ENCODE measurements at regions not wholly inside any gene's neighbourhood (a gene's known extent, or its start where the extent isn't known, plus 50 kb on each side); places are given as distances from the start of the nearest gene placed in this dataset.
"Not testable (repeated sequence)": the region's sequence is repeated elsewhere in the genome, so short reads cannot be mapped to it uniquely, and the experiment has no call there.

DNA sequence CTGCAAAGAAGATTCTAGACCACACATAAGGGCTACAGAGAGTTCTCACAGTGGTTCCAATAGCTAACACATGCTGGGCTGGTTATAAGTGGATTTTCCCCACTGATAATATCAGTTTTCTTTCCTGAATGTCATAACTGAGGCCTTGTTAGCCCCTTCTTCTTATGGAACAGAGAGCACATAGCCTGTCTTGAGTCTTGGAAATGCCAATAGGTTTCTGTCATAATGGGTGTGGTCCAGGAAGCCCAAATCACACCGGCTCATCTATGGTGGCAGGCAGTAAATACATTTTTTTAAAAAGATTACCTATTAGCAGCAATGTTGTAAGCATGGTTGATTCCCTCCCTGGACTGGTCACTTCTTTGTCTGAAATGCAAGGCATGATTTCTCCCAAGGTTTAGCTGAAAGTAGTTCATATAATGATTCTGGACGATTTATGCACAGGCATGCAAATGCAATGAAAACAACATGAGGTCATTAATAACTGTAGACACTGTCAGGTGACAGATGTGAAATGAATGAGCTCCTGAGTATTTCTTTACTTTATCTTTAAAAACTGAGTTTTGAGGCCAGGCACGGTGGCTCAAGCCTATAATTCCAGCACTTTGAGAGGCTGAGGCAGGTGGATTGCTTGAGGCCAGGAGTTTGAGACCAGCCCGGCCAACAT lies 67.2 kb upstream of the ATP2C1 start:
- H3K4me1 Mint-ChIP-seq (ENCODE audit: low read depth) = no peaks in the 10 kb centered on the region
- H3K9me3 Mint-ChIP-seq (ENCODE audit: low read depth) = no peaks in the 10 kb centered on the region
- no peak overlapping the region for H3K4me3 Mint-ChIP-seq (ENCODE audit: unreplicated experiment)
- no peak overlapping the region for H3K27ac Mint-ChIP-seq (ENCODE audit: unreplicated experiment)
- H3K27me3 Mint-ChIP-seq (ENCODE audit: low read depth) = peaks cover 20% of the 10 kb centered on the region
- no peak for TF ChIP-seq CTCF (IDR thresholded peaks at IDR 0.05)
- DNase-seq (ENCODE audit: low spot score) = no peak
- H3K36me3 Mint-ChIP-seq (ENCODE audit: low read depth) = no peaks in the 10 kb centered on the region

- no peak for DNase-seq (ENCODE audit: low spot score)
- Mint-ChIP-seq H3K27me3 (ENCODE audit: low read depth) (peaks cover 26% of the 10 kb centered on the region), H3K9me3 (ENCODE audit: low read depth) (no peaks in the 10 kb centered on the region), H3K27ac (ENCODE audit: unreplicated experiment) (no peak overlapping the region), H3K4me3 (ENCODE audit: unreplicated experiment) (no peak overlapping the region), H3K4me1 (ENCODE audit: low read depth) (no peaks in the 10 kb centered on the region), H3K36me3 (ENCODE audit: low read depth) (no peaks in the 10 kb centered on the region)
- no peak for TF ChIP-seq CTCF (IDR thresholded peaks at IDR 0.05)
These were observed 66.4 kb upstream of the ATP2C1 start for GRCh38 chr3:130827486-130827885.

- no peaks in the 10 kb centered on the region for H3K4me1 Mint-ChIP-seq (ENCODE audit: low read depth)
- TF ChIP-seq CTCF (IDR thresholded peaks at IDR 0.05) = no peak
- H3K4me3 Mint-ChIP-seq (ENCODE audit: unreplicated experiment) = no peak overlapping the region
- H3K36me3 Mint-ChIP-seq (ENCODE audit: low read depth) = no peaks in the 10 kb centered on the region
- no peak for DNase-seq (ENCODE audit: low spot score)
- H3K9me3 Mint-ChIP-seq (ENCODE audit: low read depth) = no peaks in the 10 kb centered on the region
- H3K27ac Mint-ChIP-seq (ENCODE audit: unreplicated experiment) = no peak overlapping the region
- peaks cover 26% of the 10 kb centered on the region for H3K27me3 Mint-ChIP-seq (ENCODE audit: low read depth)
These were observed 64.6 kb upstream of the ATP2C1 start for GRCh38 chr3:130828948-130829947.

- no peaks in the 10 kb centered on the region for H3K36me3 Mint-ChIP-seq (ENCODE audit: low read depth)
- no peaks in the 10 kb centered on the region for H3K4me1 Mint-ChIP-seq (ENCODE audit: low read depth)
- TF ChIP-seq CTCF (IDR thresholded peaks at IDR 0.05) = no peak
- peaks cover 23% of the 10 kb centered on the region for H3K27me3 Mint-ChIP-seq (ENCODE audit: low read depth)
- H3K9me3 Mint-ChIP-seq (ENCODE audit: low read depth) = no peaks in the 10 kb centered on the region
- H3K4me3 Mint-ChIP-seq (ENCODE audit: unreplicated experiment) = no peak overlapping the region
- H3K27ac Mint-ChIP-seq (ENCODE audit: unreplicated experiment) = no peak overlapping the region
- DNase-seq (ENCODE audit: low spot score) = no peak
These were observed 62.0 kb upstream of the ATP2C1 start for GRCh38 chr3:130831719-130832400.

DNA sequence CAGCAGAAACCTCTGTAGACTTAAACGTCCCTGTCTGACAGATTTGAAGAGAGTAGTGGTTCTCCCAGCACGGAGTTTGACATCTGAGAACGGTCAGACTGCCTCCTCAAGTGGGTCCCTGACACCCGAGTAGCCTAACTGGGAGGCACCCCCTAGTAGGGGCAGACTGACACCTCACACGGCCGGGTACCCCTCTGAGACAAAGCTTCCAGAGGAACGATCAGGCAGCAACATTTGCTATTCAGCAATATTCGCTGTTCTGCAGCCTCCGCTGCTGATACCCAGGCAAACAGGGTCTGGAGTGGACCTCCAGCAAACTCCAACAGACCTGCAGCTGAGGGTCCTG lies 61.5 kb upstream of the ATP2C1 start:
- not testable (repeated sequence) for H3K36me3 Mint-ChIP-seq (ENCODE audit: low read depth); H3K9me3 Mint-ChIP-seq (ENCODE audit: low read depth); H3K4me3 Mint-ChIP-seq (ENCODE audit: unreplicated experiment); DNase-seq (ENCODE audit: low spot score); H3K4me1 Mint-ChIP-seq (ENCODE audit: low read depth); H3K27ac Mint-ChIP-seq (ENCODE audit: unreplicated experiment)
- peaks cover 23% of the 10 kb centered on the region for H3K27me3 Mint-ChIP-seq (ENCODE audit: low read depth)

Data from chondrocyte (in vitro differentiated cells).